Choroid plexus epithelial cell (primary cell): ENCODE measurements at regions not wholly inside any gene's neighbourhood (a gene's known extent, or its start where the extent isn't known, plus 50 kb on each side); places are given as distances from the start of the nearest gene placed in this dataset.

Experiments
- DNase-seq: peaks from one replicate; pipeline ENCODE4 v3.0.0-alpha.2; 2010; ENCODE audit warnings: low read depth
- H3K4me3 ChIP-seq: 2 replicates; pipeline ENCODE4 v1.5.1; 2011; ENCODE audit warnings: low read depth, mild to moderate bottlenecking, control low read depth, low read length, moderate library complexity
- CTCF ChIP-seq: conservative IDR thresholded peaks from 2 replicates; pipeline ENCODE4 v1.5.1; 2011; ENCODE audit warnings: low read depth, mild to moderate bottlenecking, control low read depth, inconsistent platforms, low read length, moderate library complexity

GRCh38 chr1:86648255-86648654 lies 56.1 kb upstream of the SH3GLB1 start:
- DNase-seq = peak; percentile 61
- no peak overlapping the region for H3K4me3 ChIP-seq
- no peak for TF ChIP-seq CTCF

GRCh38 chr1:86649618-86650017 lies 54.8 kb upstream of the SH3GLB1 start:
- TF ChIP-seq CTCF = no peak
- H3K4me3 ChIP-seq = no peak overlapping the region
- DNase-seq = no peak

GRCh38 chr1:86650065-86650464 lies 54.3 kb upstream of the SH3GLB1 start:
- H3K4me3 ChIP-seq = no peak overlapping the region
- no peak for DNase-seq
- no peak for TF ChIP-seq CTCF
